Vagina (tissue), 2 donors: ENCODE measurements at regions not wholly inside any gene's neighbourhood (a gene's known extent, or its start where the extent isn't known, plus 50 kb on each side); places are given as distances from the start of the nearest gene placed in this dataset.
"Not testable (repeated sequence)": the region's sequence is repeated elsewhere in the genome, so short reads cannot be mapped to it uniquely, and the experiment has no call there.

Experiments
- DNase-seq, 2 donors: peaks; one replicate each; pipeline ENCODE4 v3.0.0-alpha.2; 2017; ENCODE audit errors: extremely low spot score in 2 of 2
- H3K27ac ChIP-seq: fragments of 200-600 bp; sonication (generic); one replicate; pipeline ENCODE4 v1.5.1; 2019
- H3K27me3 ChIP-seq: fragments of 200-600 bp; sonication (generic); one replicate; pipeline ENCODE4 v1.5.1; 2019
- H3K36me3 ChIP-seq, 2 donors: fragments of 200-600 bp; sonication (generic); one replicate each; pipeline ENCODE4 v1.5.1; 2017 to 2019
- H3K4me1 ChIP-seq: fragments of 200-600 bp; sonication (generic); one replicate; pipeline ENCODE4 v1.5.1; 2019
- H3K4me3 ChIP-seq, 2 donors: fragments of 200-600 bp; sonication (generic); 1 replicate in 1 of 2; 2 replicates in 1 of 2; pipeline ENCODE4 v1.5.1; 2016 to 2019
- H3K9me3 ChIP-seq: fragments of 200-600 bp; sonication (generic); one replicate; pipeline ENCODE4 v1.5.1; 2019
- CTCF ChIP-seq, 3 experiments: fragments of 450-650 bp in 2 of 3; fragments of 200-600 bp in 1 of 3; sonication (generic) in 1 of 3; IDR thresholded peaks; one replicate each; pipeline ENCODE4 v1.5.1; 2017 to 2019; ENCODE audit warnings: antibody characterized with exemption in 3 of 3, mild to moderate bottlenecking in 2 of 3, moderate library complexity in 2 of 3
- POLR2A ChIP-seq, 2 donors: fragments of 450-650 bp; IDR thresholded peaks; one replicate each; pipeline ENCODE4 v1.6.1; 2017; ENCODE audit warnings: antibody characterized with exemption in 2 of 2, mild to moderate bottlenecking in 2 of 2, moderate library complexity in 2 of 2
- POLR2AphosphoS5 ChIP-seq, 2 donors: sonication (generic); formaldehyde crosslinking; IDR thresholded peaks; one replicate each; pipeline ENCODE4 v1.9.0; 2017; ENCODE audit warnings: antibody characterized with exemption in 2 of 2, mild to moderate bottlenecking in 2 of 2, low read depth in 1 of 2; ENCODE audit not compliant: insufficient read depth in 1 of 2
- intact Hi-C: fragments of 100-400 bp; cut with DNase I; formaldehyde crosslinking; loops from one replicate; pipeline ENCODE4 v1.15.1; 2023

DNA sequence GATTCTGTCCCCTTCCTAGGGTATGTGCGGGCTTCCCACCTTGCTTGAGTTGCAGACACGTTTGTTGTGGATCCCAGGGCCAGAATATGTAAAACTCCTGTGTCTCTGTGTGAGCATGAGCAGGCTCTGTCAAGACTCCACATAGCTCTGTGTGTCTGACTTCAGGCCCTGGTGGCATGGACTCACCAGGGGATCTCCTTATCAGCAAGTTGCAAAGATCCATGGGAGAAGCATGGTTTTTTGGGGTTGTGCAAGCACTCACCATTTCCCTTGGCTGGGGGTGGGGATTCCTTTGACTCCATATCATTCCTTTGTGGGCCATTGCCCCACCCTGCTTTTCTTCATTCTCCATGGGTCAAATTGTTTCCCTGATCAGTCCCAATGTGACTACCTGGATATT is 205.6 kb downstream of the TUSC1 start:
- Histone ChIP-seq H3K36me3 (no peaks in the 10 kb centered on the region), H3K9me3 (no peaks in the 10 kb centered on the region), H3K4me3 (no peak overlapping the region), H3K4me1 (no peaks in the 10 kb centered on the region), H3K27ac (no peak overlapping the region), H3K27me3 (no peaks in the 10 kb centered on the region)
- TF ChIP-seq POLR2A (IDR thresholded peaks at IDR 0.05) (no peak), POLR2AphosphoS5 (IDR thresholded peaks at IDR 0.05; ENCODE audit: insufficient read depth in 1 of 2, low read depth in 1 of 2) (no peak), CTCF (IDR thresholded peaks at IDR 0.05) (no peak)
- DNase-seq, result no peak
- intact Hi-C loops, result no loop called here

DNA sequence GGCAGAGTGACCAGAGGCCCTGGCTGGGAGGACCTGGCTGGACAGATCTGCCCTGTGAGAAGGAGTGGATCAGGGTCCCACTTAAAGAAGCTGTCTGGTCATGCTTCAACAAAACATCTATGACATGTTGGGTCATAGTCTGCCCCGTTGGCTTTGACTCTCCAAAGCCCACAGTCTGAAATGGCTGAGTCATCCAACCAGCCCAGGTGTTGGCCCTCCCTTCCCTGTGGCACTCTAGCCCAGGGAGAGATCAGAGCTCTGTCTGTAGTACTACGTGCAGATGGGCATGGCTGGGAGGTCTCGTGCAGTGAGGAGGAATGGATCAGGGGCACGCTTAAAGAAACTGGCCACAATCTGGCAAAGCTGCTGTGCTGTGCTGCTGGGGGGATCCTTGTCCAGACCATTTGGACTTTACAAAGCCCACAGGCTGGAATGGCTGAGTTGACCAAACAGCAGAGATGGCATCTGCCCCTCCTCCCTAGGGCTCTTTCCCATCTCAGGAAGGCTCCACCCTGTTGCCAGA is 206.1 kb downstream of the TUSC1 start:
- no peaks in the 10 kb centered on the region for H3K9me3 ChIP-seq
- no peak overlapping the region for H3K27ac ChIP-seq
- no peaks in the 10 kb centered on the region for H3K27me3 ChIP-seq
- TF ChIP-seq POLR2AphosphoS5 (IDR thresholded peaks at IDR 0.05; ENCODE audit: insufficient read depth in 1 of 2, low read depth in 1 of 2), result no peak
- TF ChIP-seq CTCF (IDR thresholded peaks at IDR 0.05), result no peak
- TF ChIP-seq POLR2A (IDR thresholded peaks at IDR 0.05), result no peak
- no peaks in the 10 kb centered on the region for H3K4me1 ChIP-seq
- no peaks in the 10 kb centered on the region for H3K36me3 ChIP-seq
- intact Hi-C loops, result no loop called here
- DNase-seq, result no peak
- no peak overlapping the region for H3K4me3 ChIP-seq

- TF ChIP-seq POLR2A (IDR thresholded peaks at IDR 0.05), result no peak
- Histone ChIP-seq H3K4me1 (no peaks in the 10 kb centered on the region), H3K27ac (no peak overlapping the region), H3K27me3 (no peaks in the 10 kb centered on the region), H3K36me3 (no peaks in the 10 kb centered on the region), H3K4me3 (no peak overlapping the region), H3K9me3 (no peaks in the 10 kb centered on the region)
- no peak for DNase-seq
- intact Hi-C loops, result no loop called here
These were observed 216.8 kb downstream of the TUSC1 start for GRCh38 chr9:25461416-25461815.

DNA sequence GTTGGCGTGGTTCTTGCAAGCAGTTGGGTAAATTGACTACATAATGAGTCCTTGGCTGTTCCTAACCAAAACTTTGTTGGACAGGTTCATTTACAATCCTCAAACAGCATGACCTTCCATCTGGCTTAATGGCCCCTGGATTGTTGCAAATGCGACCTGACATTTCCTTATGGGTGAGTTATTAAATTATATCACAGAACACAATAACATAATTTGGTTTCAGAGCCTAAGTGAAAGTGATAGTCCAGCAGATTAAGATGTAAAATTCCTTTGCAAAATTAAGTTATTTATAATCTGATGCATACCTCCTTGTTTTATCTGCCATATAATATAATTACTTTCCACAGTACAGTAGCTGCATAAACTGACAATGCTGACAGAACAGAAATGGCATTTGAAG is 224.4 kb downstream of the TUSC1 start:
- H3K9me3 ChIP-seq, result no peaks in the 10 kb centered on the region
- H3K4me3 ChIP-seq, result no peak overlapping the region
- intact Hi-C loops, result no loop called here
- TF ChIP-seq POLR2AphosphoS5 (IDR thresholded peaks at IDR 0.05; ENCODE audit: insufficient read depth in 1 of 2, low read depth in 1 of 2), result no peak
- no peak for TF ChIP-seq POLR2A (IDR thresholded peaks at IDR 0.05)
- TF ChIP-seq CTCF (IDR thresholded peaks at IDR 0.05), result no peak
- H3K27me3 ChIP-seq, result no peaks in the 10 kb centered on the region
- H3K27ac ChIP-seq, result no peak overlapping the region
- H3K4me1 ChIP-seq, result no peaks in the 10 kb centered on the region
- DNase-seq, result no peak
- H3K36me3 ChIP-seq, result no peaks in the 10 kb centered on the region

GRCh38 chr9:25449503-25449902 is 228.7 kb downstream of the TUSC1 start:
- DNase-seq, result no peak
- H3K27me3 ChIP-seq, result no peaks in the 10 kb centered on the region
- no peak overlapping the region for H3K27ac ChIP-seq
- TF ChIP-seq POLR2AphosphoS5 (IDR thresholded peaks at IDR 0.05; ENCODE audit: insufficient read depth in 1 of 2, low read depth in 1 of 2), result no peak
- no peaks in the 10 kb centered on the region for H3K9me3 ChIP-seq
- intact Hi-C loops, result no loop called here
- no peaks in the 10 kb centered on the region for H3K36me3 ChIP-seq
- H3K4me3 ChIP-seq, result no peak overlapping the region
- H3K4me1 ChIP-seq, result no peaks in the 10 kb centered on the region

DNA sequence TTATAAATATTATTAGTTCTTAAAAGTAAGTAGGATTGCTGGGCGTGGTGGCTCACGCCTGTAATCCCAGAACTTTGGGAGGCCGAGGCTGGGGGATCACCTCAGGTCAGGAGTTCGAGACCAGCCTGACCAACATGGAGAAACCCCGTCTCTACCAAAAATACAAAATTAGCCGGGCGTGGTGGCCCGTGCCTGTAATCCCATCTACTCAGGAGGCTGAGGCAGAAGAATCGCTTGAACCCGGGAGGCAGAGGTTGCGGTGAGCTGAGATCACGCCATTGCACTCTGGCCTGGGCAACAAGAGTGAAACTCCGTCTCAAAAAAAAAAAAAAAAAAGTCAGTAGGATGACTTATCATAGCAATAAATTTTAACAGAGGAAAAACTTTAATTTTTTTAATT is 232.5 kb downstream of the TUSC1 start:
- H3K27ac ChIP-seq, H3K4me1 ChIP-seq, H3K27me3 ChIP-seq, H3K4me3 ChIP-seq, intact Hi-C loops, H3K9me3 ChIP-seq, DNase-seq, H3K36me3 ChIP-seq: not testable (repeated sequence)

GRCh38 chr9:25442526-25442925 is 235.7 kb downstream of the TUSC1 start:
- Histone ChIP-seq H3K27ac (no peak overlapping the region), H3K27me3 (no peaks in the 10 kb centered on the region), H3K4me3 (no peak overlapping the region), H3K9me3 (no peaks in the 10 kb centered on the region), H3K36me3 (no peaks in the 10 kb centered on the region), H3K4me1 (no peaks in the 10 kb centered on the region)
- no peak for TF ChIP-seq POLR2A (IDR thresholded peaks at IDR 0.05)
- no peak for TF ChIP-seq POLR2AphosphoS5 (IDR thresholded peaks at IDR 0.05; ENCODE audit: insufficient read depth in 1 of 2, low read depth in 1 of 2)
- no peak for TF ChIP-seq CTCF (IDR thresholded peaks at IDR 0.05)
- DNase-seq, result no peak
- intact Hi-C loops, result no loop called here
